ENCODE measurements at regions not wholly inside any gene's neighbourhood (a gene's known extent, or its start where the extent isn't known, plus 50 kb on each side); places are given as distances from the start of the nearest gene placed in this dataset.

DNA sequence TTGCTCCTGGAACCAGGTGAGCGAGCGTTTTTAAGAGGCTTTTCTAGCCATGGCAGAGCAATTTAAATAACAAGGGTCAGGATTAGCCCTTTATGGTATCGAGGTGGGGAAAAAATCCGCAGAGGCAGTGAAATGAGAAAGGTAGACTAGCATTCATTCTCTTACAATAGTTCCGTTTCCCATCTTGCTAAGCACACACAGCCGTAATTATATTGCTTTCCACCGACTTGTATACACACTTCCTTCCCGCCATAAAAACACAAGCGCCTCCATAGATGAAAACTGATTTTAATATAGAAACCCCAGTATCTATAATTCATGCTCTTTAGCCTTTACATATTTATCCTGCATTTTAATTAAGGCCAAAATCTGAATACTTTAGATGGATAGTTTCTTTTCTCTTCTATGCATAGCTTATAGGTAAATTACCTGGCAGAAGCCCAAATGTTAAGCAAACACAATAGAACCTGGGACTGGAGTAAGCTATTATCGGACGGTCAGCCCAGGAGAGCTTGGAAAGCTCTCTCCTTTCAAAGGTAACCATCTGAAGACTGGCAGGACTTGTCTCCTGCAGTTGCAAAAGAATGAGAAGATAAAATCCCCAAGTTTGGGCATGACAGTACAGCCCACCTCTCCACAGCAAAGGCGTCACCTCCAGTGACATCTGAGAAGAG is 90.9 kb upstream of the MC3R start:
- H3K27ac ChIP-seq, result no peak overlapping the region
- TF ChIP-seq, protein P1, sequence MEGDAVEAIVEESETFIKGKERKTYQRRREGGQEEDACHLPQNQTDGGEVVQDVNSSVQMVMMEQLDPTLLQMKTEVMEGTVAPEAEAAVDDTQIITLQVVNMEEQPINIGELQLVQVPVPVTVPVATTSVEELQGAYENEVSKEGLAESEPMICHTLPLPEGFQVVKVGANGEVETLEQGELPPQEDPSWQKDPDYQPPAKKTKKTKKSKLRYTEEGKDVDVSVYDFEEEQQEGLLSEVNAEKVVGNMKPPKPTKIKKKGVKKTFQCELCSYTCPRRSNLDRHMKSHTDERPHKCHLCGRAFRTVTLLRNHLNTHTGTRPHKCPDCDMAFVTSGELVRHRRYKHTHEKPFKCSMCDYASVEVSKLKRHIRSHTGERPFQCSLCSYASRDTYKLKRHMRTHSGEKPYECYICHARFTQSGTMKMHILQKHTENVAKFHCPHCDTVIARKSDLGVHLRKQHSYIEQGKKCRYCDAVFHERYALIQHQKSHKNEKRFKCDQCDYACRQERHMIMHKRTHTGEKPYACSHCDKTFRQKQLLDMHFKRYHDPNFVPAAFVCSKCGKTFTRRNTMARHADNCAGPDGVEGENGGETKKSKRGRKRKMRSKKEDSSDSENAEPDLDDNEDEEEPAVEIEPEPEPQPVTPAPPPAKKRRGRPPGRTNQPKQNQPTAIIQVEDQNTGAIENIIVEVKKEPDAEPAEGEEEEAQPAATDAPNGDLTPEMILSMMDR (conservative IDR thresholded peaks at IDR 0.05), result no peak

DNA sequence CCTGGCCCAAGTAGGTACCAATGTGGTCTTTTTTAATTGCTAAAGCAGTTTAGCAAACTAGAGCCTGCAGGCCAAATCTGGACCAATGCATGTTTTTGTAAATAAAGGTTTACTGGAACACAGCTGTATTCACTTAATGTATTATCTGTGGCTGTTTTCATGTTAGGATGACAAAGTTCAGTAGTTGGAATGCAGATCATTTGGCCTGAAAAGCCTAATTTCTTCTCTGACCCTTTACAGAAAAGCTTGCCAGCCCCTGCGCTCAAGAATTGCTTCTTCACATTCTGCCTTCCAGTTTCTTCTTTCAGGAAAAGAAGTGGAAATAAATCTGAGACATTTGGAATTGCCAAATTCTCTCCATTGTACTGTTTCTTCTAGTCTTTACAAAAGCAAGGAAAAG is 90.0 kb upstream of the MC3R start:
- no peak overlapping the region for H3K27ac ChIP-seq
- TF ChIP-seq, protein P1 (conservative IDR thresholded peaks at IDR 0.05), result no peak

DNA sequence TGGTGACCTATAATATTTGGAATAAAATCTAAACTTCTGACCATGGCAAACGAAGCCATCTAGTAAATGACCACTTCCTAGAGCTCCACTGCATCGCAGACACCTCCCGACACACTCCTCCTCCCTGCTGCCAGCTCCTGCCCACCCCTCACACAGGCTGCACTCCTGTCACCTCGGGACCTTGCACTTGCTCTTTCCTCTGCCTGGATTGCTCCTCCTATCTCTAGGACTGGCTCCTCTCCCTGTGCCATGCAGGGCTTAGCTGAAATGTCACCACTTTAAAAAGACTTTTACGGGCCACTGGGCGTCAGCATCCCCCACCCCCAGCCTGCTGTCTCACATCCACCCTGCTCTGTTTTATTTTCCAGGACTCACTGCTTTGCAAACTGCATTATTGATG is 87.6 kb upstream of the MC3R start:
- H3K27ac ChIP-seq, result no peak overlapping the region
- TF ChIP-seq, protein P1 (conservative IDR thresholded peaks at IDR 0.05), result no peak

DNA sequence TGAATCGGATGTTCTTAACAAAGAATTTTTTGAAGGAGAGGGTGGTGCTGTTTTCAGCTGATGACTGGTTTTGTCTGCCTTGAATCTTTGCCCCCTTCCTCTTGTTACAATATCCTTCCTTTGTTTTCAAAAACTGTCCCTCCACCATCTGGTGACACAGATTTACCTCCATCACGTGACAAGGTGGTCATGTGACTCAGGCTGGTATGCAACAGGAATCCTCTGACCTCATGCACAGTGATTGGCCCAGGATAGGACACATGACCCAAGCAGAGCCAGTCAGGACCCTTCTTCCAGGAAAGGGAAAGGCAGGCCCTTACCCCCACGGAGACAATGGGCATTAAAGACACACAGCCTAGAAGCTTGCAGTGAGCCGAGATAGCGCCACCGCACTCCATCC is 84.7 kb upstream of the MC3R start:
- TF ChIP-seq, protein P1 (conservative IDR thresholded peaks at IDR 0.05), result no peak
- H3K27ac ChIP-seq, result no peak overlapping the region

DNA sequence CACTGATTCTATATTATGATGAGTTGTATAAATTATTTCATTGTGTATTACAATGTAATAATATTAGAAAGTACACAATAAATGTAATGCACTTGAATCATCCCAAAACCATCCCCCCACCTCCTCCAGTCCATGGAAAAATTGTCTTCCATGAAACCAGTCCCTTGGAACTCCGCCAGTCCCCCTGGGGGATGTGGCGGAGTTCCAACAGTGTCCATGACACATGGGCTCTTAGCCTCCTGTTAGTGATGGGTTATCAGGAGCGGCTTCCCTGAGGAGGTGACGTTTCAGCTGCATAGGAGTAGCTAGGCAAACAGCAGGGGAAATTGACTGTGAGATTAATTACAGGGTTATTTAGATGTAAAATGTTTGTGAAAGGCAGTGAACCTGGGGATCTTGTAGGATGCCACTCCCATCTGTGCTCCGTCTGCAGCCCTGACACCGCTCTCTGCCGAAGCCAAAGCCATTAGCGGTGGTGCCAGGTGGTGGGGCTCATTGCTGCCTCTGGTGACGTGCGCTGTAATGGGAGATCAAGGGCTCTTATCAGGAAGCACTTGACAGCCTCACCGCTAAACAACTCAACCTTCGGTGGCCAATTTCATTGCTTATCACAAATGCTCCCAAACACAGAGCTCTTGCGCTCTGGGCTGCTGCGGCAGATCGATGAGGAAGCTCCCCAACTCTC is 81.6 kb upstream of the MC3R start:
- no peak overlapping the region for H3K27ac ChIP-seq
- TF ChIP-seq, protein P1 (conservative IDR thresholded peaks at IDR 0.05), result no peak

DNA sequence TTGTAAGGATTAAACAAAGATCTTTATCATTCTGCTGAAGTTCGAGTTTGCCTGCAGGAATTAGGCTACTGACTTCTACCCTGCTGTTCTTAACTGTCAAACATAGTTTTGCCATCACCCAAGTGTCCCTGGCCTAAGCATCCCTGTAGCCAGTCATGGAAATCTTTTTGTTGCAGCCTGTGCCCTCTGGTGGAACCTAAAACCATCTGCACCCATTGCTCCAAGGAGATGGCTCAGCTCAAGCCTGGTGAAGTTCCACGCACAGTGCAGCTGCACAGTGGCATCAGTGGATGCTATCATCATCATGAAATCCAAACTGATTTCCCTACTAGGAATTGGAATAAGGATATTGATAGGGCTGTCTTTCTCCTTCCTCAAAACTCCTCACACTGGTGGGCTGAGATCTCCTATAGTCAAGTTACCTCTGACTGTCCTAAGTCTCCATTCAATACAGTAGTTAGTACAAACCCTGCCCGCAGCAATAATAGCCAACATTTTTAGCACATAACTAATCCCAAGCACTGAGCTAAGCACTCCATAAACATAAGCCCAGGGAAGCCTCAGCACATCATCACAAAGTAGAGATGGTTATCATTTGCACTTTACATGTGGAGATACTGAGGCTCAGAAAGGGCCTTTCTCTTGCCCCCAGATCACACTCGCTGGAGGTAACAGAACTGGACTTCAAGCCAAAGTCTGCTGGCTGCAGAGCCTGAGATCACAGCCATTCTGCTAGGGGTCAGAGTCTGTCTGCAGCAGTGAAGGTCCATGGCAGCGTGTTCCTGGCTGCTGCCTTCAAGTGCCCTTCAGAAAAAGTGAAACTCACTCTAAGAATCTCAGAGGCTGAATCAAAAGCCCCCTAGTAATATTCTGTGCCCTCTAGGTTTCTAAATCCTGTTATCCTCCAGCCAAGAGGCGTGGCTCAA is 77.2 kb upstream of the MC3R start:
- H3K27ac ChIP-seq, result no peak overlapping the region
- TF ChIP-seq, protein P1 (conservative IDR thresholded peaks at IDR 0.05), result peak; percentile 94

DNA sequence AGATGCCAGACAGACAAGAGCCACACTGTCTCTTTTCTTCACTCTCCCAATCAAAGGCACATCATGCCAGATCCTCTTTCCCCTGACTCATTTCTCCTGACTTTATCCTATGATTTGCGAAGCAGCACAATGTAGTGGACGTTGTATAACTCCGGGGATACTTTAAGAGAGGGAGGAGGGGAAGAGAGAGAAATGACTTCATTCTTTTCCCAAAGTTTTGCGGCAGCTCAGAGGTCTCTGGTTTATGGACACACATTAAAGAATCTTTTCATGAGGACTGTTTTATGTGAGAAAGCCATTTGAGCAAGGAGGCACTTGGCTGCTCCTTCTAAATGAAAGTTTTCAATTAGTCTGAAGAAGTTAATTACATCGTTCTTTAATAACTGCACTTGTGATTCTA is 75.1 kb upstream of the MC3R start:
- TF ChIP-seq, protein P1 (conservative IDR thresholded peaks at IDR 0.05), result no peak
- no peak overlapping the region for H3K27ac ChIP-seq
